ENCODE measurements at regions not wholly inside any gene's neighbourhood (a gene's known extent, or its start where the extent isn't known, plus 50 kb on each side); places are given as distances from the start of the nearest gene placed in this dataset.

DNA sequence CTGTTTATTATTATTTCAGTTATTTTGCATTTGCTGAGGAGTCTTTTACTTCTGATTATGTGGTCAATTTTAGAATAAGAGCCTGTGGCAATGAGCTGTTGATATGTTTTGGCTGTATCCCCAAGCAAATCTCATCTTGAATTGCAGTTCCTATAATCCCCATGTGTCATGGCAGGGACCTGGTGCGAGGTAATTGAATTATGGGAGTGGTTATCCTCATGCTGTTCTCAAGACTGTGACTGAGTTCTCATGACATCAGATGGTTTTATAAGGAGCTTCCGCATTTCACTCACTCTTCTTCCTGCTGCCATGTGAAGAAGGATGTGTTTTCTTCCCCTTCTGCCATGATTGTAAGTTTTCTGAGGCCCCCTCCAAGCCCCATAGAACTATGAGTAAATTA, 114.9 kb upstream of the SLCO6A1 start:
- DNase-seq (ENCODE audit: low read depth in 1 of 2, low spot score in 2 of 2): no peak
- Histone ChIP-seq H3K4me3 (ENCODE audit: extremely low read depth in 1 of 4, insufficient read depth in 2 of 4, low read depth in 3 of 4, low read length in 4 of 4) (no peak overlapping the region), H2BK5ac (ENCODE audit: low read depth, low read length) (no peak overlapping the region), H3K23ac (ENCODE audit: insufficient read length) (no peak overlapping the region), H2AK5ac (ENCODE audit: low read depth, low read length) (no peak overlapping the region), H3K4me1 (replicated peaks in 1 of 4; ENCODE audit: control insufficient read depth in 3 of 4, insufficient read depth in 4 of 4, low read length in 3 of 4) (no peaks in the 10 kb centered on the region), H3K27ac (ENCODE audit: low read depth, low read length) (no peak overlapping the region), H3K23me2 (ENCODE audit: low read depth, low read length) (no peaks in the 10 kb centered on the region), H3K4me2 (ENCODE audit: insufficient read depth in 1 of 2, low read depth in 2 of 2, low read length in 2 of 2) (no peak overlapping the region), H2BK120ac (replicated peaks; ENCODE audit: low read depth, low read length) (no peak overlapping the region), H3K27me3 (replicated peaks in 1 of 4; ENCODE audit: control insufficient read depth in 3 of 4, extremely low read depth in 1 of 4, insufficient read depth in 3 of 4, low read length in 3 of 4) (no peaks in the 10 kb centered on the region), H2BK12ac (ENCODE audit: low read depth, low read length) (no peak overlapping the region), H3K4ac (replicated peaks; ENCODE audit: insufficient read length, low read depth, low read length) (no peak overlapping the region), H3K56ac (replicated peaks; ENCODE audit: insufficient read length, low read depth, low read length) (no peak overlapping the region), H4K5ac (ENCODE audit: insufficient read length, low read depth, low read length) (no peak overlapping the region), H3K18ac (ENCODE audit: extremely low read depth, low read length) (no peak overlapping the region), H3K14ac (ENCODE audit: insufficient read length) (no peak overlapping the region), H4K8ac (ENCODE audit: extremely low read depth, insufficient read depth, low read length) (no peak overlapping the region), H4K20me1 (replicated peaks in 1 of 2; ENCODE audit: control insufficient read depth in 1 of 2, insufficient read depth in 2 of 2, low read length in 2 of 2) (no peaks in the 10 kb centered on the region), H4K91ac (replicated peaks; ENCODE audit: insufficient read length, low read length) (no peak overlapping the region), H3K79me2 (ENCODE audit: control insufficient read depth in 1 of 2, insufficient read depth in 2 of 2, low read length in 2 of 2) (no peaks in the 10 kb centered on the region), H3K36me3 (ENCODE audit: control insufficient read depth in 2 of 4, insufficient read depth in 4 of 4, low read length in 3 of 4) (no peaks in the 10 kb centered on the region), H3K9me3 (ENCODE audit: insufficient read depth in 2 of 2, low read depth in 1 of 2, low read length in 1 of 2) (no peaks in the 10 kb centered on the region), H2AFZ (ENCODE audit: low read length) (no peak overlapping the region), H2BK15ac (ENCODE audit: low read length) (no peak overlapping the region), H3K79me1 (ENCODE audit: low read depth, low read length) (no peaks in the 10 kb centered on the region), H3K9ac (replicated peaks in 1 of 4; ENCODE audit: extremely low read depth in 1 of 4, low read depth in 3 of 4, low read length in 3 of 4) (no peak overlapping the region), H2BK20ac (ENCODE audit: low read length) (no peak overlapping the region)
- no peak for FAIRE-seq
- ChIA-PET CTCF (ENCODE audit: partially characterized antibody) (no interaction called here), POLR2A (ENCODE audit: partially characterized antibody) (no interaction called here)
- 77% methylated on average over 2 of the region's 2 CpGs; no CpG with 5 or more reads in 1 of the 2 experiments for WGBS, 2 experiments (ENCODE audit: extremely low coverage in 1 of 2, insufficient coverage in 1 of 2, insufficient read length in 1 of 2, insufficient replicate concordance in 2 of 2, low coverage in 1 of 2, low lambda C conversion rate in 2 of 2, missing lambda C conversion rate in 1 of 2)
- TF ChIP-seq RAD21 (IDR thresholded peaks at IDR 0.05 in 1 of 2, conservative IDR thresholded peaks at IDR 0.05 in 1 of 2; ENCODE audit: low read depth in 2 of 2, low read length in 2 of 2) (no peak), CTBP2 (IDR thresholded peaks at IDR 0.05; ENCODE audit: borderline replicate concordance, insufficient read depth, insufficient read length, low read length) (no peak), KDM5A (IDR thresholded peaks at IDR 0.05; ENCODE audit: low read length) (no peak), CHD2 (IDR thresholded peaks at IDR 0.05; ENCODE audit: low read length) (no peak), RNF2 (IDR thresholded peaks at IDR 0.05; ENCODE audit: borderline replicate concordance, low read depth, low read length, missing control alignments, poor library complexity, severe bottlenecking) (no peak), KDM1A (IDR thresholded peaks at IDR 0.05; ENCODE audit: borderline replicate concordance, low read length) (no peak), CBX8 (IDR thresholded peaks at IDR 0.05; ENCODE audit: borderline replicate concordance, low read depth, low read length) (no peak), RBBP5 (IDR thresholded peaks at IDR 0.05; ENCODE audit: borderline replicate concordance, low read depth, low read length) (no peak), HDAC2 (IDR thresholded peaks at IDR 0.05; ENCODE audit: borderline replicate concordance in 1 of 2, low read depth in 2 of 2, low read length in 2 of 2) (no peak), POLR2A (IDR thresholded peaks at IDR 0.05; ENCODE audit: control extremely low read depth in 1 of 2, low read depth in 2 of 2, low read length in 2 of 2) (no peak), YY1 (IDR thresholded peaks at IDR 0.05; ENCODE audit: low read depth, low read length) (no peak), ASH2L (IDR thresholded peaks at IDR 0.05; ENCODE audit: low read length) (no peak), ZNF274 (IDR thresholded peaks at IDR 0.05; ENCODE audit: borderline replicate concordance, extremely low read depth, low read length) (no peak)
- TF ChIP-seq, protein P1, sequence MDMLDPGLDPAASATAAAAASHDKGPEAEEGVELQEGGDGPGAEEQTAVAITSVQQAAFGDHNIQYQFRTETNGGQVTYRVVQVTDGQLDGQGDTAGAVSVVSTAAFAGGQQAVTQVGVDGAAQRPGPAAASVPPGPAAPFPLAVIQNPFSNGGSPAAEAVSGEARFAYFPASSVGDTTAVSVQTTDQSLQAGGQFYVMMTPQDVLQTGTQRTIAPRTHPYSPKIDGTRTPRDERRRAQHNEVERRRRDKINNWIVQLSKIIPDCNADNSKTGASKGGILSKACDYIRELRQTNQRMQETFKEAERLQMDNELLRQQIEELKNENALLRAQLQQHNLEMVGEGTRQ (IDR thresholded peaks at IDR 0.05; ENCODE audit: low read length): no peak
